Tibial nerve (tissue), 4 donors: ENCODE measurements at regions not wholly inside any gene's neighbourhood (a gene's known extent, or its start where the extent isn't known, plus 50 kb on each side); places are given as distances from the start of the nearest gene placed in this dataset.

Experiments used
- DNase-seq, 2 donors: peaks; one replicate each; pipeline ENCODE4 v3.0.0-alpha.2; 2019; ENCODE audit warnings: low spot score in 2 of 2
- H3K27ac ChIP-seq, 4 donors: fragments of 200-600 bp; sonication (generic) in 3 of 4; one replicate each; pipeline ENCODE4 v1.5.1; 2017 to 2019; ENCODE audit warnings: mild to moderate bottlenecking in 1 of 4
- H3K27me3 ChIP-seq, 2 donors: fragments of 200-600 bp; sonication (generic) in 1 of 2; one replicate each; pipeline versions ENCODE4 v1.5.1 to v1.6.0; 2017 to 2019
- H3K36me3 ChIP-seq, 3 donors: fragments of 200-600 bp; sonication (generic); one replicate each; pipeline ENCODE4 v1.5.1; 2018 to 2019
- H3K4me1 ChIP-seq, 4 donors: fragments of 200-600 bp; sonication (generic) in 3 of 4; one replicate each; pipeline ENCODE4 v1.5.1; 2017 to 2019
- H3K4me3 ChIP-seq, 4 donors: fragments of 200-600 bp; sonication (generic) in 3 of 4; one replicate each; pipeline ENCODE4 v1.5.1; 2017 to 2019; ENCODE audit warnings: mild to moderate bottlenecking in 1 of 4, moderate library complexity in 1 of 4
- H3K9me3 ChIP-seq, 4 donors: fragments of 200-600 bp; sonication (generic) in 3 of 4; one replicate each; pipeline ENCODE4 v1.5.1; 2017 to 2019
- EP300 ChIP-seq, 2 donors: sonication (generic); formaldehyde crosslinking; IDR thresholded peaks; one replicate each; pipeline ENCODE4 v1.6.1; 2017; ENCODE audit warnings: antibody characterized with exemption in 2 of 2, mild to moderate bottlenecking in 1 of 2
- POLR2A ChIP-seq, 2 donors: fragments of 450-650 bp; IDR thresholded peaks; one replicate each; pipeline ENCODE4 v1.6.1; 2017; ENCODE audit warnings: antibody characterized with exemption in 2 of 2, mild to moderate bottlenecking in 2 of 2, moderate library complexity in 2 of 2
- WGBS, 2 donors: methylation state at CpG; one replicate each; pipeline ENCODE4 v1.1.5; 2018; 5-methylcytosine and 5-hydroxymethylcytosine counted together
- TF ChIP-seq, protein P1 (sequence below), 5 experiments: fragments of 200-600 bp in 3 of 5; fragments of 450-650 bp in 2 of 5; sonication (generic) in 3 of 5; IDR thresholded peaks; one replicate each; pipeline ENCODE4 v1.5.1; 2016 to 2019; ENCODE audit warnings: antibody characterized with exemption in 5 of 5, mild to moderate bottlenecking in 3 of 5, moderate library complexity in 2 of 5

GRCh38 chr12:103140286-103140685 lies 182.8 kb downstream of the ASCL1 start:
- Histone ChIP-seq H3K27ac (no peak overlapping the region), H3K36me3 (no peaks in the 10 kb centered on the region), H3K9me3 (peaks cover 0 to 8% (median 2%) of the 10 kb centered on the region in 4 donors), H3K4me1 (no peaks in the 10 kb centered on the region), H3K27me3 (no peaks in the 10 kb centered on the region), H3K4me3 (no peak overlapping the region)
- DNase-seq = no peak
- no peak for TF ChIP-seq EP300 (IDR thresholded peaks at IDR 0.05)
- TF ChIP-seq POLR2A (IDR thresholded peaks at IDR 0.05) = no peak
- TF ChIP-seq, protein P1, sequence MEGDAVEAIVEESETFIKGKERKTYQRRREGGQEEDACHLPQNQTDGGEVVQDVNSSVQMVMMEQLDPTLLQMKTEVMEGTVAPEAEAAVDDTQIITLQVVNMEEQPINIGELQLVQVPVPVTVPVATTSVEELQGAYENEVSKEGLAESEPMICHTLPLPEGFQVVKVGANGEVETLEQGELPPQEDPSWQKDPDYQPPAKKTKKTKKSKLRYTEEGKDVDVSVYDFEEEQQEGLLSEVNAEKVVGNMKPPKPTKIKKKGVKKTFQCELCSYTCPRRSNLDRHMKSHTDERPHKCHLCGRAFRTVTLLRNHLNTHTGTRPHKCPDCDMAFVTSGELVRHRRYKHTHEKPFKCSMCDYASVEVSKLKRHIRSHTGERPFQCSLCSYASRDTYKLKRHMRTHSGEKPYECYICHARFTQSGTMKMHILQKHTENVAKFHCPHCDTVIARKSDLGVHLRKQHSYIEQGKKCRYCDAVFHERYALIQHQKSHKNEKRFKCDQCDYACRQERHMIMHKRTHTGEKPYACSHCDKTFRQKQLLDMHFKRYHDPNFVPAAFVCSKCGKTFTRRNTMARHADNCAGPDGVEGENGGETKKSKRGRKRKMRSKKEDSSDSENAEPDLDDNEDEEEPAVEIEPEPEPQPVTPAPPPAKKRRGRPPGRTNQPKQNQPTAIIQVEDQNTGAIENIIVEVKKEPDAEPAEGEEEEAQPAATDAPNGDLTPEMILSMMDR (IDR thresholded peaks at IDR 0.05) = no peak
- WGBS, 2 donors = 39 to 42% methylated on average over 5 of the region's 5 CpGs

- H3K4me1 ChIP-seq = no peaks in the 10 kb centered on the region
- TF ChIP-seq, protein P1 (IDR thresholded peaks at IDR 0.05) = no peak
- TF ChIP-seq POLR2A (IDR thresholded peaks at IDR 0.05) (no peak), EP300 (IDR thresholded peaks at IDR 0.05) (no peak)
- no peak overlapping the region for H3K27ac ChIP-seq
- H3K27me3 ChIP-seq = no peaks in the 10 kb centered on the region
- no peak overlapping the region for H3K4me3 ChIP-seq
- H3K36me3 ChIP-seq = no peaks in the 10 kb centered on the region
- WGBS, 2 donors = 84 to 87% methylated on average over 5 of the region's 5 CpGs
- DNase-seq = no peak
- H3K9me3 ChIP-seq = no peaks in the 10 kb centered on the region
Observed at GRCh38 chr12:103144278-103144677, 186.8 kb downstream of the ASCL1 start.

DNA sequence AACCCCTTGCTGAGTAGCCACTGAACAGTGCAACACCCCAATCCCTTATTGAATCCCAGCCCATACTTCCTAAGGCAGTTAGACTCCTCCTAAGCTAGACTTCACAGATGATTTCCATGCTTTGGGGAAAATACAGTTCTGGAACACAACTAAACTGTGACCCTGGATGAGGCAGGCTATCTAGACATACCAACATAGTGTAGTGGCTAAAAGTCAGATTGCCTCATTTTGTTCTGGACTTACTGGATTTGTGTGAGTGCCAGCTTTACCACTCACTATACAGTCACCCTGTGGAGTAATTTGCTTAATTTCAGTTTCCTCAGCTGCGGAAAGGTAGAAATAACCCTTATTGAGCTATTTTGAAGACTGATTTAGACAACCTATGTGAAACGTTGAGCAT lies 203.1 kb downstream of the ASCL1 start:
- 81 to 84% methylated on average over 2 of the region's 2 CpGs for WGBS, 2 donors
- no peaks in the 10 kb centered on the region for H3K36me3 ChIP-seq
- TF ChIP-seq EP300 (IDR thresholded peaks at IDR 0.05) (no peak), POLR2A (IDR thresholded peaks at IDR 0.05) (no peak)
- TF ChIP-seq, protein P1 (IDR thresholded peaks at IDR 0.05) = no peak
- no peak overlapping the region for H3K4me3 ChIP-seq
- H3K27ac ChIP-seq = no peak overlapping the region
- no peaks in the 10 kb centered on the region for H3K27me3 ChIP-seq
- H3K9me3 ChIP-seq = no peaks in the 10 kb centered on the region
- DNase-seq = no peak
- H3K4me1 ChIP-seq = no peaks in the 10 kb centered on the region

DNA sequence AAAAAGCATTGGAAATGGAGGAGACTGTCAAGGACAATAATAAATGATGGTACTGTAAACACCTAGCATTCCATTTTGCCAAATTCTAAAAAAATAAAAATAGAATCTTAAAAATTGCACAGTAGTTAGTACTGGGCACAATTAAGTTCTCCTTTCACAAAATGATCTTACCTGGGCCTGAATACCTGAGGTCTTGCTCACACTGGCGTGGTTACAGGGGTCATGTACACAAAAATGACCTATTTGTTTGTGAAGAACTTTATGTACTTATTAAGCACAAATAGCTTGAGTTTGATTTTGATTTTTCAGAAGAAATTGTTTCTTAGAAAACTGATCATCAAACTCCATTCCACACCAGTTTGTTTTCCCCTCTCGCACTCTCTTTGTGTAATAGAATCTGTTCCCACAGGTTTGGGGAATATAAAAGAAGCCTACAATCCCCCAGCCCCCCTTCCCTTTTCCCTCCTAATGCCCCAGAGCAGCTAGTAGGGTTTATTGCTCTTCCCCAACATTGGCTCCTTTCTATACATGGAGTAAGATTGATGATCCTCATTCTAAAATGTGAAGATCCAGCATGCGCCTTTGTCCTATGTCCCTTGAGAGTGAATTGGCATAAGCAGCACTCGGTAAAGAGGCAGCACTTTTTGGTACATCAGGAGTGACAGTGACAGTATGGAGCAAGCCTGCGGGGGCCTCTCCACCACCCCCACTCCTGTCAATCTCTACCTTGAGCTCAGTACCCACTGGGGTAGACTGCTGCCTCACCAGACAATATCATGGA lies 204.3 kb downstream of the ASCL1 start:
- TF ChIP-seq EP300 (IDR thresholded peaks at IDR 0.05) = no peak
- no peak for TF ChIP-seq POLR2A (IDR thresholded peaks at IDR 0.05)
- TF ChIP-seq, protein P1 (IDR thresholded peaks at IDR 0.05) = no peak
- no peaks in the 10 kb centered on the region for H3K9me3 ChIP-seq
- no peak overlapping the region for H3K27ac ChIP-seq
- H3K4me1 ChIP-seq = no peaks in the 10 kb centered on the region
- WGBS, 2 donors = 54 to 60% methylated on average over 5 of the region's 5 CpGs
- H3K36me3 ChIP-seq = no peaks in the 10 kb centered on the region
- no peaks in the 10 kb centered on the region for H3K27me3 ChIP-seq
- H3K4me3 ChIP-seq = no peak overlapping the region
- no peak for DNase-seq

DNA sequence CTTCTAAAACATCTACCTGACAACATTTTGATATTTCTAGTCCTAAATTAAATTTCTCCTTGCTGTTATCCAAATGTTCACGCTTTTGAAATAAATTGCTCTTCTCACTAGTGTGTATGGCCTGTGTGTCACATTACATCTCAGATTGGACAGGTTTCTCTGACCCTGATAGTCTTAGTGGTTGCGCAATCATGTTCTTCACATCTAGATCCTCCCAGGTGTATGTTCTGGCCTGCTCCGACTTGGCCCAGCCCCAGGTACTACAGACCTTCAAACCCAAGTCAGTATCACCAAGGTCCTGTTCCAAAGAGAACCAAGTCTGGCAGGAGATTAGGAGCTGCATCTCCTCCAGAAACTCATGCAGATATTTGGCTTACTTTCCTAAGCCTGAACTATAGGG lies 209.5 kb downstream of the ASCL1 start:
- TF ChIP-seq POLR2A (IDR thresholded peaks at IDR 0.05) (no peak), EP300 (IDR thresholded peaks at IDR 0.05) (no peak)
- TF ChIP-seq, protein P1 (IDR thresholded peaks at IDR 0.05) = no peak
- Histone ChIP-seq H3K27me3 (no peaks in the 10 kb centered on the region), H3K4me1 (no peaks in the 10 kb centered on the region), H3K9me3 (no peaks in the 10 kb centered on the region), H3K4me3 (no peak overlapping the region), H3K27ac (no peak overlapping the region), H3K36me3 (no peaks in the 10 kb centered on the region)
- DNase-seq = no peak
- 82 to 90% methylated on average over 3 of the region's 3 CpGs for WGBS, 2 donors
